ENCODE measurements at regions not wholly inside any gene's neighbourhood (a gene's known extent, or its start where the extent isn't known, plus 50 kb on each side); places are given as distances from the start of the nearest gene placed in this dataset.

DNA sequence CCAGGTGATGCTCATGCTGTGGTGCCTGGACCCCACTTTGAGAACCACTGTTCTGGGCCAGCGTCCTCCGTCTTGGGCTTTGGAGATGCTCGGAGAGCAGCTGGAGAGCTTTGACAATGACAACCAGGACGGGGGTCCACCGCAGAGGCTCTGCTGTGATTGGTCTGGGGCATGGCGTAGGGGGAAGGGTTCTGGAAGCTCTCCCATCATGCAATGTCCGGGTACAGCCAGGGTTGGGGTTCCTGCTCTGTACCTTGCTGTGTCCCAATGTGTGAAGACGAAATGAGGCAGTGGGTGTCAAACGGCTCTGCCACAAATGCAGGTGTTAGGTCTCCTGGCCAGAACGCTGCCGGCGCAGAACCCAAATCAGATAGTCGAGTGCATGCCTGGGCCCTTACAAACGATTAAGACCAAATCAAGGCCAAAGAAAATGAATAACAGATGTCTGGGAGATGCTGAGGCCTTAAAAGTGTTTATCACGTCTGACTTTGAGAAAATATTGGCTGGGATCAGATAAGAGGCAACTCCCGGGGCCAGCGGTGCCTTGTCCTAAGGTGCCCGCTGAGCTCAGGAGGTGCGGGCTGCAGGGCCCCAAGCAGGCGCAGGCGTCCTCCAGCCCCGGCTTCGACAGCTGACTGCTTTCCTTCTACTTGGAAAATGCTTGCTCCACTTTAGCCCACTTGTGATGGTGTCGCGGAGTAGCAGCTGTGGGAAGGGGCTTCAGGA is 117.2 kb downstream of the VAPA start:
- intact Hi-C loops (cut with DNase I) = loop anchor here (10.0 kb wide), 1 partner anchor 484 kb away; no protein-coding TSS in a partner anchor
- ATAC-seq (ENCODE audit: poor library complexity) = no peak
- no peak for DNase-seq

GRCh38 chr18:10032331-10033015 is 118.7 kb downstream of the VAPA start:
- ATAC-seq (ENCODE audit: poor library complexity) (peak; percentile 68), DNase-seq (peak; percentile 51)
- intact Hi-C loops (cut with DNase I) = loop anchor here (10.0 kb wide), 1 partner anchor 482 kb away; no protein-coding TSS in a partner anchor

GRCh38 chr18:10033016-10033399 is 119.2 kb downstream of the VAPA start:
- peak; percentile 7 for ATAC-seq (ENCODE audit: poor library complexity)
- no peak for DNase-seq
- intact Hi-C loops (cut with DNase I) = loop anchor here (10.0 kb wide), 1 partner anchor 482 kb away; no protein-coding TSS in a partner anchor

DNA sequence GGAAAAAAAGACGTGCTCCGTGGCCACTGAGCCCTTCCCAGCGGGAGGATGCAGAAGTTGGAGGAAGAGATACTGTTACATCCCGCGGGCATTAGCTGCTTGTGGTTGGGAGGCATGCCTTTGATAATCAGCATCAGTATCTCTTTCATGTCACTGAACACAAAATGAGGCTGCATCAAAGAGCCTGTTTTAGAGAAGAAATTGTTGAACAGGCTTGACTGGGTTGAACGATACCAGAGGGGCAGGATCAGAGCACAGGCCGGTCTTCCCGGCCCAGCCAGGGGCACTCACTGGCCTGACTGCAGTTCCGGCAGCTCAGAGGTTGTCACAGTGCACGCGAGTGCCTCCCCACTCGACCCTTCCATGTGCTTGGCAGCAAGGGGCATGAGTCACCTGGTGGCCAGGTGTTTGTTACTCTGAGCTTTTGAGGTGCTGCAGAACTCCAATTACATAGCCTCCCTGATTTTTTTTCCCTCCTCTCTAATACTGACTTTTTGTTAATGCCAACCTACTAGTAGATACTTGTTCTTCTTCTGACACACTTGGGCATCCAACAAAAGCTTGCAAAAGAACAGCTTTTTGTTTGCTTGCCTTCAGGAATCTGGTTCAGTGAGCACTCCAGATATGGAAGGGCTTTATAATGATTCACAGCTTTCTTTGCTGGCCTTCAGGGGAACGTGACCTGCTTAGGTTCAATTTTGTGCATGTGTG is 121.6 kb downstream of the VAPA start:
- no peak for DNase-seq
- ATAC-seq (ENCODE audit: poor library complexity) = no peak
- intact Hi-C loops (cut with DNase I) = loop anchor here (10.0 kb wide), 1 partner anchor 479 kb away; no protein-coding TSS in a partner anchor

DNA sequence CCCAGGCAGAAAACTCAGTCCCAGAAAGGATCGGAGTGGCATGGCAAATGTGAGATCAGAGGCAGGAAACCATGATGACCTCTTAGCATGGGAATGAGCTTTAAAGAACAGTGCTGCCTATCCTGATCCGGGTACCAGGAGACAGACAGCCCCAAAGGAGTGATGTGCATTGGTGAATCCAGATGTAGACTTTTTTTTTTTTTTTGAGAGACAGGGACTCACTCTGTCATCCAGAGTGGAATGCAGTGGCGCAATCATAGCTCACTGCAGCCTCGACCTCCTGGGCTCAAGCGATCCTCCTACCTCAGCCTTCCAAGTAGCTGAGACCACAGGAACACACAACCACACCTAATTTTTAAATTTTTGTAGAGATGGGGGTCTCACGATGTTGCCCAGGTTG is 122.7 kb downstream of the VAPA start:
- intact Hi-C loops (cut with DNase I) = loop anchor here (10.0 kb wide), 1 partner anchor 478 kb away; no protein-coding TSS in a partner anchor
- no peak for ATAC-seq (ENCODE audit: poor library complexity)
- DNase-seq = no peak

GRCh38 chr18:10037181-10037580 is 123.4 kb downstream of the VAPA start:
- no peak for DNase-seq
- intact Hi-C loops (cut with DNase I) = loop anchor here (10.0 kb wide), 1 partner anchor 478 kb away; no protein-coding TSS in a partner anchor
- no peak for ATAC-seq (ENCODE audit: poor library complexity)

- DNase-seq (no peak), ATAC-seq (ENCODE audit: poor library complexity) (no peak)
- intact Hi-C loops (cut with DNase I) = loop anchor here (10.0 kb wide), 1 partner anchor 477 kb away; no protein-coding TSS in a partner anchor
These were observed 124.5 kb downstream of the VAPA start for GRCh38 chr18:10038268-10038667.

DNA sequence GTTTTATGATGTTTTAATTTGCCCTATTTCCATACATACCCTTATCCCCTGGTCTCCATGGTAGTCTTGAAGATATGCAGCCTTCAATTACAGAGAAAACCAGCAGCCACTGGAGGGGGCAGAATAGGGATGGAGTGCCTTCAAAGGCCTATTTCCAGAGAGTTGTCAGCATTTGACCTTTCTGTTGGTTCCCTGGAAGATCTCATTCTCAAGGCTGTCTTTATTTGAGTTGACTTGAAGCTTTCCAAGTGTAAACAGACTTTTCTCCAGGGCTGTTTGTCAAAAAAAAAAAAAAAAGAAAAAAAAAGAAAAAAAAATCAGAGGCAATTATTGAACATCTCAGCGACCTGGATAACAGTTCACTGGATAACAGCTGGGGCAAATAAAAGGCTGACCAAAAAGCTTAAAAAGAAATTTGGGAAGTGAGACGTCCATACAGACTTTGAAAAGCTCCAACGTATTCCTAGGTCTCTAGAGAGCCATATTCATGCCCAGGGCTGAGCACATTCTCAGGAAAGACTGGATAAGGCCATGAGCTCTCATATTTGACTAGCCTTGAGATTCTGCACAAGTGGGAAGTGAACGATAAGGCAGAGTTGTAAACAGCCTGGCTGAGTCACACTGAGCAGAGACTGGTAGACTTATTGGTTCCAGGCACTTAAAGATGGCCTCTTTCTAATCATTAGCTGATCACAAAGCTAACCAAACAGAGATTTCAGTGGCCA is 126.6 kb downstream of the VAPA start:
- DNase-seq = no peak

DNA sequence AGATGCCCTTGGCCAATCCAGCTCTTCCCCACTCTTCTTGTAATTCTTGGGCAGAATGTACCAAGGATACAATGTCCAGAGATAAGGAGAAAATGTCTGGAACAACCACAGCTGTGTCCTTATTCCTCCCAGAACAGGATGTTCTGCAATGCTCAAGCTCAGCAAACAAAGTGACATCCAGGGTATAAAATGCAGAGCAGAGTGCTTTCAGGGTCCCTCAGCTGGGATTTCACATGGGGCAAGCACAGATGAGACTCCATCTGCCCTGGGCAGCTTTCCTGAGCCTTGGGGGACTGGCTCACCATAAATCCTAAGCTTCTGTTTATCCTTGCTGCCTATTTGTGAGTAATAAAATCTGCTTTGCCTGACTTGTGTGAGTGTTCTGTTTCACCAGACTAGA is 127.4 kb downstream of the VAPA start:
- intact Hi-C loops (cut with DNase I) = no loop called here
- peak; percentile 89 for ATAC-seq (ENCODE audit: poor library complexity)
- peak; percentile 79 for DNase-seq

More for the DNA sequence above, 126.6 kb downstream of the VAPA start:
- peak; percentile 91 for ATAC-seq (ENCODE audit: poor library complexity)
- intact Hi-C loops (cut with DNase I) = no loop called here

- ATAC-seq (ENCODE audit: poor library complexity) (no peak), DNase-seq (no peak)
- intact Hi-C loops (cut with DNase I) = no loop called here
These were observed 128.7 kb downstream of the VAPA start for GRCh38 chr18:10042492-10042891.

- intact Hi-C loops (cut with DNase I) = no loop called here
- no peak for DNase-seq
- ATAC-seq (ENCODE audit: poor library complexity) = no peak
These were observed 130.2 kb downstream of the VAPA start for GRCh38 chr18:10044054-10044453.

DNA sequence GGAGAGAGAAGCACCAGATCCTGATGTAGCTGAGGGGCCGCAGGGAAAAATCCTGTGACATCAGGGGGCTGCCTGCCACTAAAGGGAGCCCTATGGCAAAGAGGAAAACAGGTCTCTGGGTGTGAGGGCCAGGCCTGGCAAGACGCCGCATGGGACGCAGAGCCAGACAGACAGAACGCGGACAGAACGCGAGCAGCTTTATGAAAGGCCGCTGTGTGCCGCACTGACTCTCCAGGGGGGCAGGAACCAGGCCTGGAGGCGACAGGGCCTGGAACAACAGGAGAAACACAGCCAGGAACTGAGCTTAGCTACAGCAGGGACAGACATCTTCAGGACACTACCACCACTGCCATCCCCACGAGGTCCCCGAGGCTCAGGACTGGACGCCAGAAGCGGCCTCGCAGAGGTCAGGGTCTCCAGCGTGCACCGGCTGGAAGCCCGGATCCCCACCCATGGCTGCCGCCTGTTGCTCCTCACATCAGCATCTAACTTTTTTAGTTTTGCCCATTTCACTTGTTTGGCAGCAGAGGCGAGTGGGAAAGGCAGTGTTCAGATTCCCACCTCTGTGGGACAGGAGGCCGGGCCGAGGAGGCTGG is 131.6 kb downstream of the VAPA start:
- no peak for DNase-seq
- no peak for ATAC-seq (ENCODE audit: poor library complexity)
- intact Hi-C loops (cut with DNase I) = no loop called here

DNA sequence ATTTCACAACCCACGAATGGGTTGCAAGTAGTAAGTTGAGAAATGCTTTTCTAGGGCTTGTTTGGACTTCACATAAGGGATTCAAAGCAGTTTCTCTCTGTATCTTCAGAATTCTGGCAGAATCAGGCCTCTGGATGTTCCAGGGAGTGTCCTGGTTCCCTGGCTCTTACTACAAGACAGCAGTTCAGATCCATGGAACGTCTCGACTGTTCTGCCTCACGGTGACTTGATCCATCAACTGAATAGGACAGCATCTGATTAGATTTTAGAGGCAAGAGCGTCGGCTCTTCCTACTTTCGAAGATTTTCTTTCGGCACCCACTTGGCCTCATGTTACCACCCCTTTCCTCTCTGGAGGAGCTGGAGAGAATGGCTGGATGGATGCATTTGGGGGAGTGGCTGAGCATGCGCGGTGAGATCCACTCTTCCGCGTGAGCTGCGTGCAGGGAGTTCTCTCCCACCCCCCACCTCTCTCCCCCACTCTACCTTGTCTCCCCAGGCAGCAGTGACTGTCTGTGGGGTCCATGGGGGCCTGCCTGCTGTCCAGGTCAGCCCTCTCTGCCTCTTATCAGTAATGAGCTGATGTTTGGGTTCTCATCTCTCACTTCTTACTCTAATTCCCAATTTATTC is 132.5 kb downstream of the VAPA start:
- no peak for ATAC-seq (ENCODE audit: poor library complexity)
- intact Hi-C loops (cut with DNase I) = no loop called here
- DNase-seq = no peak

DNA sequence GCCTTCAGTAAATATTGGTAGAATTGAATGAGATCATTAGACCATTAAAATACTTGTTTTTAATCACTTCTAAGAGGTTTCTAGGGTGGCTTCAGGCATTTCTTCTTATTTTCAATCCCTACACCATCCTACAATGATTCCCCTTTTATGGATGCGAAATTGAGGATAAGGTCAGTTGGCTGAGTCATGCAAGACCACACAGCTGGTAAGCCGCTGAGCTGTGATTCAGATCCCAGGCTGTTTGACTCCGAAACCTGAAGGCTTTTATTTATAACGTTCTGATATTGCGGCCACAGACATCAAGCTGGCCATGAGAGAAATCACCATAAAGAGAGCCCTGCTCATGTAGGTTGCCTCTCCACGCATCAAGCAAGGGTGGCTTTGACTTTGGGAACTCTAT is 133.4 kb downstream of the VAPA start:
- DNase-seq = no peak
- ATAC-seq (ENCODE audit: poor library complexity) = no peak
- intact Hi-C loops (cut with DNase I) = no loop called here

DNA sequence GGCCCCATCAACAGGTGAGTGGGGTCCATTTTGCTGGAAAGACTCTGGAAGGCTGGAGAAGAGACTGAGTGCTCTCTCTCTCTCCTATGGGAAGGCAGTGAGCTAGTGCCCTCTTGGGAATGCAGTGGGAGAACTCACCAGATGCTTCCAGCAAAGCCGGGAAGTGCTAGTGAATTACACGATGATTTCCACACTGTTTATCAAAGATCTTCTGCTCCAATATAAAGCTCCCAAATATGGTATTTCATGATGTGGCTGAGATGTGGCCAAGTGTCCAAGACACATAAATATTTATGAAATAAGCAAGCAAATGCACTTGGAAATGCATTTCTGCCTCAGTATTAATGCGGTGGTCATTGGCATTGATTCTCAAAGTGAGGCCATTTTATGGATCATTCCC is 135.9 kb downstream of the VAPA start:
- ATAC-seq (ENCODE audit: poor library complexity) = no peak
- intact Hi-C loops (cut with DNase I) = no loop called here

DNA sequence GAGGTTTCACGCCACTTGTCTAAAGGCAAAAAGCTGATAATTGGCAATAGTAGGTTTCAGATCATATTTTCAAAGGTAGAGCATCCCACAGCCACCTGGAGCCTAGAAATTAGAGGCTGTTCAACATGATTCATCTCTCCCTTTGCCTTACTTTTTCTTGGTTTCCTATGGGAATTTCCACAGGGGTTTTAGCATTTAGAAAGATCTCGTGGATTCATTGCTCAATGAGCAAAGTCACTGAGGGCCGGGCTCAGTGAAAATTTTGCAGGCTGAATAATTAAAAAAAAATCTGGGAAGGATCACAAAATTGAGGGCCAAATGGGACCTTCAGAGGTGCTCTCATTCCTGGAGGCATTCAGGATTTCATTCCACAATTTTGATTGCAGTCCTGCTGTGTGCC is 137.1 kb downstream of the VAPA start:
- ATAC-seq (ENCODE audit: poor library complexity) (peak; percentile 30), DNase-seq (no peak)
- intact Hi-C loops (cut with DNase I) = no loop called here

More for the DNA sequence above, 135.9 kb downstream of the VAPA start:
- DNase-seq = no peak

DNA sequence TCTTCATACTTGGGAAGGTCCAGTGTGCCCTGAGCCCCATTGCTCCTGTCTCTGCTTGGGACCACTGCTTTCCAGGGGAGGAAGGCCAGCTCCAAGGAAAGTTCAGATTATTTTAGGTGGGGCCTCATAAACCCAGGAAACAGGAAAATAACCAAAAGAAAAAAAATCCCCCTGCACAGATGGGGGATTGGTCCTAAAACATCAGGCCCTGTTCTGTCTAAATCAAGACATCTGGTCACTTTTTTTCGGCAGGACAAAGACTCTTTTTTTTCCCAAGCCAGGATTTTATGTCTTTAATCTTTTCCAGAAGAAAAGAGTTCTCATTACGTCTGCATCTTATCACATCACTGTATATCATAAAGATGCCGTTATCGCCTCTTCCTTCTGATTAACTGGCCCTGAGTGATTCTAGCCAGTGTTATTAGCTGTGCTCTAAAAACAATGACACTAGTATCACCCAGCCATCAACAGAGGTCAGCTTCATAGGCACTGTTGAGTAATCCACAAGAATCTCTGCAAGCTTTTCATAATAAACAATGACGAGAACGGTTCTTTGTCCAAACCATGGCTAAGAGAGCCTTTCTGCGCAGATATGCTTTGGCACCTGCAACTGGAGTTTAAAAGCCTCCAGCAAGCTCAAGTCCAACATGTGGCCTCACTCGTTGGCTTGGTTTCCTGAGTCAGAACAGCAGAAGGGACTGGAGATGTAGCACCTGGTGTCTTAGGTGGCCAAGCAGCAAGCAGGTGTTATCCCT is 138.2 kb downstream of the VAPA start:
- ATAC-seq (ENCODE audit: poor library complexity) (peak; percentile 88), DNase-seq (peak; percentile 77)
- intact Hi-C loops (cut with DNase I) = no loop called here

Data from Right ventricle myocardium superior (tissue), 1 donor.